HG03039 (cell line): ENCODE measurements at regions not wholly inside any gene's neighbourhood (a gene's known extent, or its start where the extent isn't known, plus 50 kb on each side); places are given as distances from the start of the nearest gene placed in this dataset.

Source experiments
- ATAC-seq: cut with Tn5 transposase; IDR thresholded peaks from one replicate; pipeline ENCODE4 v1.9.1; 2021; ENCODE audit warnings: mild to moderate bottlenecking, moderate library complexity; ENCODE audit not compliant: unreplicated experiment

DNA sequence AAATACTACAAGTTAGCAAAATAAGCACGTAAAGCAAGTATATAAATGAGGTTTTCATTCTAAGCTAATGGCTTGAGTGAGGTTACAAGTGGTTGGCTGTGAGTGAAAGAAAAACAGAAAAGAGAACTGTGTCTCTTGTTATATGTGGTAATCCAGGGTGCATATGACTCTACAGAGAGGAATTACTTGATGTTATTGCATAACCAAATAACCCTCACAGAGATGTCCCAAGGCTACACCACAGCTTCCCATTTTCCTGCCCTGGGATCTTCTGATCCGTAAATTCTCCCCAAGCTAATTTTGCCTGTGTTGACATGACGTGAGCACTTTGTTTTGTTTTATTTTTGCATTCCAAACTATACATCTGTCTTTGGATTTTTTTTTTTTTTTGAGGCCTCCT is 470.0 kb upstream of the INTU start:
- no peak for ATAC-seq

DNA sequence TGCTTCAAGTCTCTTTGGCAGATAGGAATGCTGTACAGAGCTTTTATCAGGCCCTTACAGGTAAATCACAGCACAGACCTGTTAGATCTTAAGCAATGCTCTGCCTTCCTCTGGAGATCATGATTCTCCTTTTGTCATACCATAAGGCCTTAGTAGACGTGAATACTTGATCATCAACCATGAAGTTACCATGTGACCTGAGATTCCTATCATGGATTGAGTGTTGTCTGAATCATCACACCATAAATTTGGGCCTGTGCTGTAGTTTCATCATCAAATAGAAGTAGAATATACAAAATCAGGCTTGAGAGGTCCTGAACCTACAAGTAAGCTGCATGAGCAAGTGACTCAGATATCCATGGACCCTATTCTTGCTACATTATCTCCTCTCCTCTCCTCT is 466.8 kb upstream of the INTU start:
- ATAC-seq, result no peak

DNA sequence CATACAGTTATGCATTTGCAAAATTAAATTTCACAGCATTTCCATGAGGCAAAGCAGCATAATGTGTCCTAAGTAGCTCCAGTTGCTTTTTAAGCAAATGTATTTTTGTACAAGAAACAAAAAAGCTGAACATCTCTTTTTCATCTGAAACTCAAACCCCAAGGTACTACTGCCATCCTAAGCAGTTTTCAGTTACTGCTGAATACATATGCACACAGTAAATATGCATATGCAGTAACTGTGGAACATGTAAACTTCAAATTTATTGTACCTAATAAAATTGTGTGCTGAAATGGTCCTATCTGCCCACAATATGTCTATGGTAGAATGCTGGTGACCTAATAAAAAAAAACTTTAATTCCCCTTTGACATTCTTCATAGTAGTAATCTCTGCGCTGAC is 458.6 kb upstream of the INTU start:
- ATAC-seq, result no peak

DNA sequence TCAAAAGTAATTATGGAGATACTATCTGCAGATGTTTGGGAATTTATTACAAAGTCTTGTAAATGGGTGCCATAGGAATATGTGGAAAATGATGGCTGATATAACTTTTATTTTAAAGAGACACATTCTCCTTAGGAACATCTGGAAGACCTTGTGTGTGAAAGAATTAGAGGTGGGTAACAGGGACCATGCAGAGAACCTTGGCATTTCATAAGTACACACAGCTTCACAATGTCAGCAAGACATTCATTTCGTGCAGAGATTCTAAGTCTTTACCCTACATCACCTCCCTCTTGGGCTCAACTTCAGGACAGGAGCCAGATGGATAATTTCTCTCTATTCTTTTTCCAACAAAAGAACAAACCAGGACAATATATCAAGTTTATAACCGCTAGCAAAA is 458.1 kb upstream of the INTU start:
- no peak for ATAC-seq

DNA sequence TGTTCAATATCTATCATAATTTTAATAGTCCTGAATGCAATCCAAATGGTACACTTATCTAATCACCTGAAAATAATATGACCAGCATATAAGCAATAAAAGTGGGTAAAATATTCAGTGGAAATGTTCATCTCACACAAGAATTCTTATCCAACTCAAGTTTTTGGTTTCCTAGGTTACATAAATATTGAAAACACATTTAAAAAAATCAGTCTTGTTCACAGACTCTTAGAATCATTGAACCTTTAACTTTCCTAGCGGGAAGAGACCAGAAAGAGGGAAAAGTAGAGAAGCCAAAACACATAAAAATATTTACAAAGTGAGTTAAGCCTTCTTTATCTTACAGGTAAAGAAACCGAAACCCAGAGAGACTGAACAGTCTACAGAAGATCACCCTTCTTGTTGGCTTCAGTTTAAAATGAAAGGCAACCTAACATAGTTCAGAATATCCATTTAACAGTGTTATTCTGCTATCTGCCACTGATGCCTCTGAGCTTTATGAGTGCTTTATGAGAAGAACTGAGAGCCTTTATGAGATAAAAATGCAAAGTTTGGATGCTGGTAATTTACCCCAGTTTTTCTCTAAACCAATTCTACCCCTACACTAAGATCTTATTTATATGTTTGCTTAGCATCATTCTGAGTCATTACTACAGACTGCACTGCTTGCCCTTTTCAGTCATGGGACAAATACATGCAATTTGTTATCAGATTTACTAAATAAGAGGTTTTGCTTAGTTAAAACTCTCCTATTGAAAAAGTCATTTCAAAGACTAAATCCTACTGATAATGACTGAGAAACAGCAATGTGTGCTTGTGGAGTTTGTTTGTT is 453.3 kb upstream of the INTU start:
- no peak for ATAC-seq

- no peak for ATAC-seq
These were observed 451.8 kb upstream of the INTU start for GRCh38 chr4:127181001-127181400.

- no peak for ATAC-seq
These were observed 450.1 kb upstream of the INTU start for GRCh38 chr4:127182687-127183086.

GRCh38 chr4:127188847-127189246 is 443.9 kb upstream of the INTU start:
- ATAC-seq, result no peak

DNA sequence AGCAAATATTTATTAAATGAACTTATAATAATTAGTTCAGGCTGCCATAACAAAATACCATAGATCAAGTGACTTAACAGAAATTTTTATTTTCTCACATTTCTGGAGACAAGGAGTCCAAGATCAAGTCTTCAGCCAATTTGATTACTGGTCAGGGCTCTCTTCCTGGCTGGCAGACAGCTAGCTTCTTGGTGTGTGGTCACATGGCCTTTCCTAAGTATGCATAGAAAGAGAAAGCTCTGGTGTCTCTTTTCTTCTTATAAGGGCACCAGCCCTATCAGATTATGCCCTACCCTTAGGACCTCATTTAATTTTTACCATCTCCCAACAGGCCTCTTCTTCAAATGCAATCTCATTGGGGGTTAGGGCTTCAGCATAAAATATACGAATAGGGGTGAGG is 438.5 kb upstream of the INTU start:
- ATAC-seq, result no peak

DNA sequence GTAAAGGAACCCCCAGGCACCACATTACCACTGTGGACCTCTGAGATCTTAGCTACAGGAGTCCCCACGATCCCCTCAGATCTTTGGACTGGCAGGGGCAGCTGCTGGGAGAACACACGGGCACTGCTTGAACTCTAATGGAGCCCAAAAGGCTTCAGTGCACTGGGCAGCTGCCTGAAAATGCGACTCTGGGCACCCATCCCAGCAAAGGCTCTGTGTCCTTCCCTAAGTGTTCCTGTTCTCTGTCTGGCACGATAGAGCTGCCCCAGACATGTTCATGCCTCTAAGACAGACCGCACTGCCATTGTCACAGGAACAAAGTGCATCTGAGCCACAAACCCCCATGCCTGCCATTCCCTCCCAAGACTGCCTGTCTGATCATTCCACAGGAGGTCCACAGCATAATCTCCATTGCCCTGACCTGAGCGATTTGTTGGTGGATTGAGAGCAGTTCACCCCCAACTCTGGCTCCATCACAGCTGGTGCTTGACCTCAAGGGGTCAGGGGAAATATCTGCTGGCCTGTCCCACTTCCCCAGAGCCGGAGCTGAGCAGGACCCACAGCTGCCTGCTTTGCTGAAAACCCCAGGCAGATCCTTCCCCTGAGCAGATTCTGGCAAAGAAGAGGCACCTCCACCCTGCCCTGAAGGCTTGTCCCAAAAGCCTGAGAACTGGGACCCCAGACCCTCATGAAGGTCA is 436.0 kb upstream of the INTU start:
- no peak for ATAC-seq

DNA sequence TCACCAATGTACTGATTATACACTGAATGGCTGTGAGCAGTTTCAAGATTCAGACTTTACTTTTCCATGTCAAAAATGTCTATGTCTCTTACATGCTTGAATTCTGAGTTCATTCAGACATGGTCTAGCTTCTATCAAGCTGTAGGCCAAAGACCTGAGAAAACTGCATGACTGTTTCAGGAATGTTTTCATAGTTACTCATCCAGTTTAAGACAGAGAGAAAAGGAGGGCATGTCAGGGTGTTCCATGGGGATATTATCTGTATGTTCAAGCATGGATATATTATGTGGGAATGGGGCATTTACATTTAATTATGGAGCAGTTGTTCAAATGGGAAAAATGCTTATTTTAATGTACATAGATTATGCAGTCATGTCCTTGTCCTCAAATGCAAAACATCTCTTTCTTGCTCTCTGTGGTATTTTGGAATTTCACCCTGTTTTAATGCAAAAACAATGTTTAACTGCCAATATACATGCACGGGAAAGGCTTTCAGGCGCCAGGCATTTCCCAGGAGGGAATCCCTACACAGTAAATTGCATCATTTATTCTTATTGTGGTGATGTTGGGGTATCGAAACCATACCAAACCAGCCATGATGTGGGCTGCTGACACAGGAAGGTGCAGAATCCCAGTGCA is 429.1 kb upstream of the INTU start:
- no peak for ATAC-seq

- ATAC-seq, result no peak
These were observed 428.4 kb upstream of the INTU start for GRCh38 chr4:127204322-127204721.

GRCh38 chr4:127209580-127210095 is 423.1 kb upstream of the INTU start:
- ATAC-seq, result no peak

- ATAC-seq, result no peak
These were observed 421.7 kb upstream of the INTU start for GRCh38 chr4:127210893-127211649.

- ATAC-seq, result no peak
These were observed 420.9 kb upstream of the INTU start for GRCh38 chr4:127211650-127212560.

GRCh38 chr4:127212701-127213100 is 420.1 kb upstream of the INTU start:
- no peak for ATAC-seq

DNA sequence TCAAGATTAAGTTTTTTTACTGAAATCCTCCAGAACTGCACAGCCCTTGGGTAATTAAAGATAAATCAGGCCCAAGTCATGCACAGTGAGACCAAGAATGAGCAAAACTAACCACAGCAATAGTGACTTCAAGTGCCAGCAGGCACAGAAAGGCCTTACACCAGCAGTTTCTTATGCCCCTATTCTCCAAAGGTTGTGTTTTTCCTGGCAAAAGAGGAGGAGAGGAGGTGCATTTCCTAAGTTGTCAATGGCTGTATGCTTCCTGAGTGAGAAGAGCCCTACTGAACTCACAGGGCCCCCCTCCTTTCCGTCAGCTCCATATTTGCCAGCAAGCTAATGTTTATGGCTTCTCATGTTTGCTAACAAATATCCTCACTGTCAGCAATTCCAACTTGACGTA is 418.7 kb upstream of the INTU start:
- ATAC-seq, result no peak

DNA sequence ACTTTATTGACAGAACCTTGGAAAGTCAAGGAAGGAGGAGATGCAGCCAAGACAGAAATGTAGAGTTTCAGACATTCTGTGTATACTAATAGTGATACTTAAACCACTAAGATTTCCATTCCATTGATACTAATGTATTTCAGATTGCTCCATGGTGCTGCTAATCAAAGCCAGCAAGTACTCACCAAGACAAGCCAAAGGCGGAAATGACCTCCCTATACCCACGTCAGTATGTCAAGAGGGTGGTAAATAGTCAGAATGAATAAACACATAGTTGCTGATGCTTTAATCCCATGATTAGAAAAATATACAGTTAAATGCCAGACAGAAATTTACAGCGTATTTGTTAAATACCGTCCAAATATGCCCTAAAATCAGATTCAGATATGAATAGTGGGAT is 417.8 kb upstream of the INTU start:
- no peak for ATAC-seq

GRCh38 chr4:127217586-127218229 is 415.0 kb upstream of the INTU start:
- ATAC-seq, result no peak

GRCh38 chr4:127219232-127219631 is 413.5 kb upstream of the INTU start:
- ATAC-seq, result no peak
